Stimulated activated CD4-positive, alpha-beta T cell treated with anti-CD3 and anti-CD28 coated beads, Interleukin-1b, Interleukin-23, amount 100 ng/mL, for 24 hours (primary cell): ENCODE measurements at regions not wholly inside any gene's neighbourhood (a gene's known extent, or its start where the extent isn't known, plus 50 kb on each side); places are given as distances from the start of the nearest gene placed in this dataset.

Experiments
- DNase-seq, 4 experiments: peaks; one replicate each; pipeline ENCODE4 v3.0.0-alpha.2; 2020; ENCODE audit warnings: low read depth in 4 of 4, low spot score in 1 of 4

- no peak for DNase-seq
Observed at GRCh38 chr12:111175396-111176094, 193.3 kb downstream of the PHETA1 start.

GRCh38 chr12:111174961-111175345 lies 193.9 kb downstream of the PHETA1 start:
- no peak for DNase-seq

GRCh38 chr12:111174251-111174960 lies 194.5 kb downstream of the PHETA1 start:
- no peak for DNase-seq

- no peak for DNase-seq
Observed at GRCh38 chr12:111173836-111174235, 195.1 kb downstream of the PHETA1 start.

GRCh38 chr12:111173391-111173790 lies 195.5 kb downstream of the PHETA1 start:
- DNase-seq = no peak

GRCh38 chr12:111172786-111173185 lies 196.1 kb downstream of the PHETA1 start:
- no peak for DNase-seq

GRCh38 chr12:111171832-111172231 lies 197.1 kb downstream of the PHETA1 start:
- no peak for DNase-seq

GRCh38 chr12:111171345-111171744 lies 197.6 kb downstream of the PHETA1 start:
- DNase-seq = no peak

GRCh38 chr12:111170543-111170942 lies 198.4 kb downstream of the PHETA1 start:
- DNase-seq = no peak

GRCh38 chr12:111169456-111169855 lies 199.4 kb downstream of the PHETA1 start:
- DNase-seq = no peak

GRCh38 chr12:111169032-111169431 lies 199.9 kb downstream of the PHETA1 start:
- no peak for DNase-seq

GRCh38 chr12:111168009-111168900 lies 200.6 kb downstream of the PHETA1 start:
- DNase-seq = no peak

- DNase-seq = no peak
Observed at GRCh38 chr12:111166779-111167540, 201.9 kb downstream of the PHETA1 start.

- DNase-seq = no peak
Observed at GRCh38 chr12:111164833-111165525, 203.9 kb downstream of the PHETA1 start.

- no peak for DNase-seq
Observed at GRCh38 chr12:111163422-111163821, 205.5 kb downstream of the PHETA1 start.

GRCh38 chr12:111161898-111162297 lies 207.0 kb downstream of the PHETA1 start:
- DNase-seq = no peak

- DNase-seq = no peak
Observed at GRCh38 chr12:111160350-111161241, 208.3 kb downstream of the PHETA1 start.

- no peak for DNase-seq
Observed at GRCh38 chr12:111158992-111159391, 209.9 kb downstream of the PHETA1 start.

GRCh38 chr12:111157486-111157885 lies 211.4 kb downstream of the PHETA1 start:
- no peak for DNase-seq
